HS-5 (cell line): ENCODE measurements at regions not wholly inside any gene's neighbourhood (a gene's known extent, or its start where the extent isn't known, plus 50 kb on each side); places are given as distances from the start of the nearest gene placed in this dataset.

Experiments used
- DNase-seq: peaks from one replicate; pipeline ENCODE4 v3.0.0-alpha.2; 2012; ENCODE audit warnings: low read depth

DNA sequence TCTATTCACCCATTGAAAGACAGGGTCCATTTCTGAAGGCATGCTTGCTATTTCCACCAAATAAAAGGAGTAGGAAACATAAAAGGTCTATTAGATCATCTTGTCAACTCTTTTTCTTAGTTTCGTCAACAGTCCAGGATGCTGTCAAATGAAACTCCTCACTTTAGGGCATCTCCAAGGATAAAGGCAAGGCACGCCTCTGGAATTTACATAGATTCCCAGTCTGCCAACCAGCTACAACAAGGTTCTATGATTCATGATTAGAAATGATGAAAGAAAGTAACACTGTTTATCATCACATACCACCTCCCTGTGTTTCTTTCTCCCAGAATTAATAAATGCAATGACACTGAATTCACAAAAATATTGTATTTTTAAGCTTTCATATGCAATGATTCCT, 636.3 kb downstream of the LTN1 start:
- no peak for DNase-seq

DNA sequence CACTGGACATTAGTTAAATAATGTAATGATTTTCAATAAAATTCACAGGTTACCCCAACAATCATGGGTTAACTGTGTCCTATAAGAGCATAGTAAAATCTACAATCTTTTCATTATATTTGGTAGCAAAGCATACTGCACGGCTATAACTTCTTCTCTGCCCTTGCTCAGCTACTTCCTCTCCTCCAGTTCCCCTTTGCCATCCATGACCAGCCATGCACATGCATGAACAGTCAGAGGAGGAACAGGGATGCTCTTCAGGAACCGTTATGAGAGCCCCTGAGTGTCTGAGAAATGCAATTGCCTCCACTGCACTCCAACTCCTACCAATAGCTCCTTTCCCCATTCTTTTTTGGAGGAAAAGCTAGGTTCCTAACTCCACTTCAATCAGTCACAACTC, 646.7 kb downstream of the LTN1 start:
- no peak for DNase-seq

DNA sequence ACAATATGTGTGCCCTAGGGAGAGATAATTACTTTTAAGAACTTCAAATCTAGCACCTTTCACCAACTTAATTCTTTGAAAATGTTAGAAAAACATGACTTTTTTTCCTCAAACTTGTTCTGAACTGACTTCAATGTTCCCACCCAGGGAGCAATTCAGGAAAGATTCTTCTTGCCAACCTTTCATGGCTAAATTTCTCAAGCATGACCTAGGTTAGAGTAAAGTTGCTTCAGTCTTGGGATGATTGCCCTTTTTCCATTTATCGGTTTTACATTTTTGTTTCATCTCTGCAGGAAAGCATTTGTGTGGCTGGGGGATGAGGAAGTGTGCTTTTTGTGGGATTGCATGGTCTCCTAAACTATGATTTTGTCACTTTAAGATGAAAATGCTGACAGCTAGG, 647.7 kb downstream of the LTN1 start:
- no peak for DNase-seq

DNA sequence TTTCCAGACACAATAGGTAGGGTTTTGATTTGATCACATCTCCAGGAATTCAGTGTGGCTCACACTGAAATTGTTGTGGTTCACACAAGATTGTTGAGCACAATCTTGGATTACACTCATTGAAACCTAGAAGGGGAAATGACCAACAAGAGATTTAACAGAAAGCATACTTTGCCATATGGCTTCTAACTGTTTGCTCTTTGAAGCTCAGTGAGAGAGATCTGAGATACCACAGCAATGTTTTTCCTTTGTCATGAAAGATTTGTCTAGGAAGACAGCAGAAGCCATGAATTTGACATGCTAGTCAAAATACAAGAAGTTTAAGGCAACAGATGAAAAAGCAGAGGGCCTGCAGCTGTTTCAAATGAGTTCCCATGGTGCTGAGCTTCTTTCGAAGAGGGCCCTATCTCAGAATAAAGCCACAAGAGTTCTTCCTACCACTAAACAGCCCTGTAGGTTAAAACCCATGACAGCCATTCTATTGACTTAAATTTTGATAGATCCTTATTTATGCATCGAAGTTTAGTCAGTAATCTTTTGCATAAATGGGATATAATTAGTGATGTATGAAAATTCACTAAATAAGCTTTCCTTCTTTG, 650.4 kb downstream of the LTN1 start:
- DNase-seq = no peak

DNA sequence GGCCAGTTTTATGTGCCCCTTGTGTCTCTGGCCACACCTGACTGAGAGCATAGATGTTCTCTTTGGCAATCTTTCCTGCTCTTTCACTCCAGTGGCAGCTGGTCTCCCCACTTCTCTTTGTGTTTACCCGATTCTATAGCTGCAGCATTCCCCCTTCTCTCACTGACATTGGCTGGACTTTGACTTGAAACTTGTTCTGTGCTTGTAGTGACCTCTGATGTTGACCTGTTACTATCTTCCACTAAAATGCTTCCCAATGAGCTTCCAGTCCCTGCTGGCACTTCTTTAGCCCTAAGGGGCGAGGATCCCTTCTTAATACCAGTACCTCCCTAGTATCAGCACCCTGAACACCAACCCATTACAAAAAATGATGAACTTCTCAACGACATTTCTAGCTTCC, 653.3 kb downstream of the LTN1 start:
- no peak for DNase-seq

DNA sequence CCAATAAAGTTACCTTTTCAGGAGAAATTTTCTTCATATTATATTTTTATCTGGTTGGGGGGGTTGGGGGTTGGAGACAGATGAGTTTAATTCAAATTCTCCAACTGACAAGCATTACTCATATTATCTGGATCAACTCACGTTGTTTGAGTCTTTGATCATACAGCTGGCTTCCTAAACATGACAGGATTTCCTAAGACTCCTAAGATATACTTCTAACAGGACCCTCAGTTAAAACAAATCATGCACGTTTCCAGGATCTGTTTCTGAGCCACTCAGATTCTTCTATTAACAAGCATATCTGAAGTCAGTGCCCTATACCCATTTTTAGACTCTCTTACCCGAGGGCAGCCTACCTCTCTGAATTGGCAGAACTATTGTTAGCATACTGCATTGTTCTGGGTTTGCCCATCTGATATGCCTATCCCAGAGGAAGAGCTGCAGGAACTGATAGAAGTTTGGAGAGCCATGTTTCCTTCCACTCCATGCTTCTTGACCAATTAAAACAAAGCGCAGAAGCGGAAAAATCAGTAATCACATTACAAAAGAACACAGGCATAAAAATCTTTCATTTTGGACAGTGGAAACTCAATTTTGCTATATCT, 653.9 kb downstream of the LTN1 start:
- no peak for DNase-seq

DNA sequence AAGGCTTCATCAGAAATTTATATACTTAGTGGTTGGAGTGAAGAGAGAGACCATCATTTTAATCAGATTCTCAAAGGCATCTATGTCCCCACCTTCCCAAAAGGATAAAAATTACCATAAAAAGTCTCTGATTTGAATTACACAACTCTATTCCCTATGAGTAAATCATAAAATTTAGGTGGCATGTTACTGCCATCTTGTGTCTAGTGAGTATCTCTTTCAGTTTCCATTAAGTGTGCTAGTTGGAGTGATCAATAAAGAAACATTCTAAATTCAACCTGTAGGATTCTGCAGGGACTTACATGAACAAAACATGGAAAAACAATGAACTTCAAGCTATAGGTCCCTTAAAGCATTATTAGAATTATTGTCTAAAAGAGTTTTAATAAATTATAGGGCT, 655.4 kb downstream of the LTN1 start:
- peak; percentile 63 for DNase-seq

DNA sequence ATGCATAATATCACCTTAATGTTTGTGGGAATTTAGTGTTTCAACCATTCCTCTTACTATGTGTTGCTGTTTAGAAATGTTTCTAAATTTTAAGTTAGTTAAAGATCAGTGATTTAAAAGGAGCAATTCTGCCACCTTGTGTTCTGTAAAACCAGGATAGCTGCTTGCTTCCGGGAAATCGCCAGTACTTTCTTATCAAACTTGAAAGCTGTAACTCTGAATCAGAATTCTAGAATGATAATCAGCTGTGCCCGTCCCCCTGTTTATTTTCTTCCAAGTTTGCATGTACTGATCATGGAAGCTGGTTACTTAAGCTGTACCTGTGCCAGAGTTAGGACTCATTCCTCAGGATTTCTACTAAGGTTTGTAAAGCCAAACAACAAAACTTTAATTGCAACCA, 656.4 kb downstream of the LTN1 start:
- DNase-seq = peak; percentile 83

DNA sequence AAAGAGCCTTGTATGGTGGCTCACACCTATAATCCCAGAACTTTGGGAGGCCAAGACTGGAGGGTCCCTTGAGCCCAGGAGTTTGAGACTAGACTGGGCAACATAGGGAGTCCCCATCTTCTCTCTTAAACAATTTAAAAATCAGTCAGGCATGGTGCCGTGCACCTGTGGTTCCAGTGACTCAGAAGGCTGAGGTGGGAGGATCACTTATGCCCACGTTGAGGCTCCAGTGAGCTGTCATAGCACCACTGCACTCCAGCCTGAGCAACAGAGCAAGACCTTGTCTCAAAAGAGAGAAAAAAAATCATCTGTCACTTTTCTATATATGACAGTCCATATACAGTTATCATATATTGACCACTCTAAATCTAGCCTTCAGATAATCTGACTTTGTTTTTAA, 658.3 kb downstream of the LTN1 start:
- no peak for DNase-seq

DNA sequence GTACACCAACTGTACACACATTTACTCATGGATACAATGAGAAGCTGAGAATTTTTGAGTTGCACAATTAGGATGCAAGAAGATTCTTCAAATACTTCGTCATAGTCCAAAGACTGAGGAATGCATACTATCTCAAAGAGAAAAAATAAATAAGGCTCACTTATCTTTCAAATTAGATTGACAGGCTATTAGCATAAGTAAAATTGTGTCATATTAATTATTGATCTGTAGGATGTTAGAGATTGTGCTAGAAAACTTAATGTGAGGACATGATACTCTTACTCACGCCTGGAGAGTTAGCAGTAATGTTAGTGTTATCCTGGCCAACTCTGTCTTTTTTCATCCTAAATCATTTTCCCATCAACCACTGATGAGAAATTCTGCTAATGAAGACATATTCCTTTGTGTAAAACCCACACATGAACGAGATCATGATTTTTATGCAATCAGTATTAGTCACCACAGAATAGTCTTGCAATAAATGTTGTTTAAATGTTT, 659.0 kb downstream of the LTN1 start:
- DNase-seq = peak; percentile 55

DNA sequence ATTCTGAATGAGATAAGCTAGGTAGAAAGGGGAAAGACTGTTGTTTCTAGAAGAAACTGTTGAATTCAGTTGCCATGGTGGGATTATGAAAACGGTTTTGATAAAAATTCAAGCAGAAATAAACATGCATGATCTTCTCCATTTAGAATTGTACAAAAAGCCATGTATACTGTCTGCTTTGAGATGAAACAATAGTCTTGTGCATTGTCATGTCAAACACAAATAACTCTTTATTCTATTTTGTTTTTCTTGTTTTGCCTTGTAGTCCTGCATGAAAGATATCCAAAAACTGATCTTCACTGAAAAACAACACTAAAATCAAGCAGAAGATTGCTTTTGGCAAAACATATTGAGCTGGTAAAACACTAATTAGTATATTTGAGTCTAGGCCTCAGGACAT, 659.9 kb downstream of the LTN1 start:
- DNase-seq = no peak

DNA sequence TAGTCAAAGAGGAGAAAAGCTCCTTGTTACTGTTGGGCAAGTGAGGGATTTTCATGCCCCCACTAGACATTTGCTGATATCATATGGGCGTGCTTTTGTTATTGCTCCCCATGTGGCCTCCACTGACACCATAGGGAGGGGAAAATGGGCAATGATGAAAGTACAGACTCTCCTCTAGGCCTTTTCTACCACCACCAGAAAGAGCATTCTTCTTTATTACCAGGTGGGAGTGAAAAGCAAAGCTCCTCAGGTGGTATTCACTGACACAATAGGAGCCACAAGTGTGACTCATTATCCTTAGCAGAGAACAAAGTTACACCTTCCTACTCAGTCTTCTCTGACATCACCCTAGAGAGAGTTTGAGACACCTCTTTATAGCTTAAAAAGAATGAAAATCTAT, 667.1 kb downstream of the LTN1 start:
- DNase-seq = no peak

DNA sequence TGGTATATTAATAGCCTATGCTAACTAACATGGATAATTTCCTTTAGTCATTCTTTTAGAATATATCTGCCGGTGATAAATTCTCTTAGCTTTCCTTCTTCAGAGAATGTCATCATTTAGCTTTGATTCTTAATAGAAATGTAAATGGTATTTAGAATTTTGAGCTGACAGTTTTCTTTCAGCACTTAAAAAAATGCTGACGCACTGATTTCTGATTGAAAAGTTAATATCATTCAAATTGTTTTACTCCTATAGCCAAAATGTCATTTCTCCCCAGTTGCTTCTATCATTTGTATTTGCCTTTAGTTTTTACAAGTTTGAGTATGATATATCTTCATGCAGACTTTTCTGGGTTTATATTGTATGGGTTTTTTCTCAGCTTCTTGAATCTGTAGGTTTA, 668.0 kb downstream of the LTN1 start:
- no peak for DNase-seq

DNA sequence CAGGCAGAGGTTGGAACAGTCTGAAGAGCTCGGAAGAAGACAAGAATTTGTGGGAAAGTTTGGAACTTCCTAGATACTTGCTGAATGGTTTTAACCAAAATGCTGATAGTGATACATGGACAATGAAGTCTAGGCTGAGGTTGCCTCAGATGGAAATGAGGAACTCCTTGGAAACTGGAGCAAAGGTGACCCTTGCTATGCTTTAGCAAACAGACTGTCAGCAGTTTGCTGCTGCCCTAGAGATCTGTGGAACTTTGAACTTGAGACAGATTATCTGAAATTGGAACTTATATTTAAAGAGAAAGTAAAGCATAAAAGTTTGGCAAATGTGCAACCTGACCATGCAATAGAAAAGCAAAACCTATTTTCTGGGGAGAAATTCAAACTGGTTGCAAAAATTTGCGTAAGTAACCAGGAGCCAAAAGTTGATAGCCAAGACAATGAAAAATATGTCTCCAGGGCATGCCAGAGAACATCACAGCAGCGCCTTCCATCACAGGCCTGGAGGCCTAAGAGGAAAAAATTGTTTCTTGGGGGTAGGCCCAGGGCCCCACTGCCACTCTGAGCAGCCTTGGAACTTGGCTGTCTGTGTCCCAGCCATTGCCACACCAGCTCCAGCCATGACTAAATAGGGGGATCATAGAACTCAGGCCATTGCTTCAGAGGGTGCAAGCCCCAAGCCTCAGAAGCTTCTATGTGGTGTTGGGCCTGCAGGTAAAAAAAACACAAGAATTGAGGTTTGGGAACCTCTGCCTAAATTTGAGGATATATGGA, 675.3 kb downstream of the LTN1 start:
- DNase-seq = no peak

DNA sequence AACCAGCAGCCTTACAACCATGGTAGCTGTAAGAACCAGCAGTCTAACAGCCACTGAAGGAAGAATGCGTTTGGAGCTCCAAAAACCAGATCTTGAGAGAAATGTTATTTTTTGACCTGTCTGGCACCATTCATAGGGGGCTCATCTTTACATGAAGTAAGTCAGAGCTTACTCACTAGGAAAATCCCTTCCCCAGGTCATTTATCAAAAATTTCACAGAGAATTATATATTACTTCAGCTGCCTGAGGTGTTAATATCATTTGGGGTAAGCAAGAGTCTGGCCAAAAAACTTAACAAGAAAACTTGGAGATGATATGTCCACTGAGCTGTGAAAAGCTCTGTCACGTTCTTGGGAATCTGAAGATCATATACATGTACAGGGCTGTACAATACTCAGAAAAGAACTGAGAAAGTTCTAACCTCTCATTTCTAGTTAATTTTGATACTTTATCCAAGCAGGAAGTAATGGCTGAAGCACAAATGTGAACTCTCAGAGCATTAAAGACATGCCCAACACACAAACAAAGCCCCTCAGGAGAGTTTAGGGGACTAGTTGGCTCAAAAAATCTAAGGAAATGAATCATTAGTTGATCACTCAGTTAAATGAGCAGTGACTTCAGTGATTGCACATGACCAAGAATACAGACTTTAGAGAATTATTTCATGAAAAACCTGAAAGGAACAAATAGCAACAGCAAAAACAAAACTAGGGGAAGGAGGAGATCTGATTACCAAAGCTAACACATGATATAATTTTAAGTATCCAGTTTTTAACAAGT, 681.1 kb downstream of the LTN1 start:
- DNase-seq = no peak

DNA sequence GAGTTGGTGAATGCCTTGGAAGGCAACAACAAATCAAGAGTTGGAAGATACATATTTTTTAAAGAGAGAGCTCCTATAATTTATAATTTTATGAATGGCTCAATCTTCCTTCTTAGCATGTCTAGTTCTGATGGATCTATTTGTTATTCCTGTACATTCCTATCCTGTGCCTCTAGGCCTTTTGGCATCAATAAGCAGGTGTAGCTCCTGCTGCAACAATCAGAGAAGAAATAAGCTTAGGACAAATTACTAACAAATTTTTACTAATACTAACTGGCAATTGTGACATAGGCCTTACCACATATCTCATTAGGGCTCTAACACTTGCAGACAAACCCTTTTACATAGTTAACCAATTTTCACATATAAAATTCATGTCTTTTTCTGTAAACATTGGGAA, 682.0 kb downstream of the LTN1 start:
- no peak for DNase-seq

DNA sequence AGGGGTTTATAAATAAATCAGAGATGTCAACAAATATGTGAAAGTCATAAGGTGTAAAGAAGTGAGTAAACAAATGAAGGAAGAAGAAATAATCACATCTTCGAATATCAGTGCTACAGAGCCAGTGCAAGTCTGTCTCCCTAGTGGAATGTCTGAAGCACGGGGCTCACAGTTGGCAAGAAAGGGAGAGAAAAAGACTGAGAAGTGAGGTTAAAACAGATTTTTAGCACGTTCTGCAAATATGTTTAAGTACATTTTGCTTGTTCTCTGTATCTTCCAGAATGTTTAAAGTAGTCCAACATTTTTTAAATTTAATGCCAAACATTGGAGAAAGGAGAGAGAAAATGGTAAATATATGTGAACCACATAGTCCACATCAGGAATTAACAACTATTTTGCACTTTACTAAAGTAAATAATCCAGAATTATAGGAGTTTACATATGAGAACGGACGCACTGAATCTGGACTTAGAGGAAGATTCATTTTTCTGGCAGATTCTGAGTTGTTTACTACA, 682.4 kb downstream of the LTN1 start:
- no peak for DNase-seq

DNA sequence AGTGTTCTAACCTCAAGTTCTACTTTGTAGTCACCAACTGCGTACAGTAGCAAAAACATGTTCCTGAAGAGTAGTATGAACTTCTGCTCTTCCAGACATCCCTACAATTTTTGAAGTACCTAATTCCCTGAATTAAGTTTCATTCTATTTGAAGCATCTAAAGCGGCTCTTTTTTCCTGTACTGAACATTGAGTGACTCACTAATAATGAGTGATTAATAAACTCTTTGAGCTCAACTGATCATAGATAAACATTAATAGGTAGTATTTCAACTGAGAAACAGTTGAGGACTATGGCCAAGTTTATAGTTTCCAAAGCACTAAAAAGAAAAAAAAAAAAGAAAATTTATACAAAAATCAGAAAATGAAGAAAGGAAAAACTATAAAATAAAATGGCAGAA, 683.1 kb downstream of the LTN1 start:
- DNase-seq = no peak

DNA sequence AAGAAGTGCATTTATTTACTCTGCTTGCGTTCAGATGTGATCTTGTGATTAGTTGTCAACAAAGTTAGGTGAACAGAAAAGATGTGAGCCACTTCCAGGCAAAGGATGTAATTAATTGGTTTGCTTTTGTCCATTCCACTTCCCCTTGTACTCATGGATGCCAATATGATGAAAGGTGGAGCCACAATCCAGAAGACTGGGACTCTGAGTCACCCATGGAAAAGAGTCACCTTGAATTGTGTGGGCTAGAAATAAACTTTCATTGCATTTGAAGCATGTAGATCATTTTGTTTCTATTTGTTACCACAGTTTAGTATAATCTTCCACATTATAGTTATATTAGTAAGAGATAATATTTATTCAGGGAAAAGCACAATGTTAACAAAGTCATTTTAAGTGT, 684.2 kb downstream of the LTN1 start:
- no peak for DNase-seq

DNA sequence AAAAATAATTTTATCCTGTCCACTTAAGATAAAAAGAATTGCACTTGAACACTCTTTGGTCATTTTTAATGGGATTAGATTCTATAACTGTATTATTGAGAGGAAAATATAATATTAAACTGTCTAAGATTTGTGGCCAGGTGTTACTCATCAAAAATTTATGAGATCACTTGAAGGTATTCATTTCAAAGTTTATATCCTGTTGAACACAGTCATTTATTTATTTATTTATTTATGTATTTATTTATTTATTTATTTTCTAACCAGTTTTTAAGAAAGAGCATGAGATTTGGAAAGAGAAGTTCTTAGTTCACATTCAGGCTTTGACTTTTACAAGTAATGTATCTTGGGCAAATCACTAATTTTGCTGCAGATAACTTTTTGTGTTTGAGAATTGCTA, 692.7 kb downstream of the LTN1 start:
- DNase-seq = no peak

DNA sequence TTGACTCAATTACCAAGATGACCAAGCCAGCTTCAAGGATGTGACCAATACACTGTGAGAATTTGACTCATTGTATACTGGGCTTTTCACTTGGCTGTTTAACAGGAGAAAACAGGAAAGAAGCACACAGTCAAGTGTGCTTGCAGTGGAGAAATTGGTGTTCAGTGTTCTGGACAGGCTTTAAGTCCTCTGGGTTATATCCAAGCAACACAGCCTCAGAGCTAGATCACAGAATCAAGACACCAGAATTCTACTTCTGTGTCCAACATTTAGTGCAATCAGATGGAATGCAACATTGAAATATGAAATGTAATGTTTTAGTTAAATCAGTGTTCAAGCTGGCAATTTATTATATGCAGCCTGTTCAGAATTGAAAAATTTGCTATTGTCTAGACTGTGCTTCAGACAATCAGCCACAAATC, 694.4 kb downstream of the LTN1 start:
- no peak for DNase-seq

DNA sequence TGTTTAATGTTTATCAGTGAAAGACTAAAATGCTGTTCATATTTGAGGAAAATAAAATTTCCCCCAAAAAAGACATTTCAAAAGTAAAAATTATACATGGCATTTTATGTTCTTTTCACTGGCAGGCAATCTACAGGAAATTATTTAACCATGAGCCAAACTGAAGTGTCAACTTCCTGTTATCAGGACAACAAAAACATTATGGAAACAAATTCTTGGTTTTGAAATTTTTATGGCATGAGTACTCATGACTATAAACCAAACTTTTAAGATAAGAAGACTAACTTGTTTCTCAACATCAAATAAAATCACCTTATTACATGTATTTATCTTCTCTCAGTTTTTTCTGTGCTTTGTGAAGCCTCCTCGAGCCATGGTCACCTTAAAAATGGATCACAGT, 698.6 kb downstream of the LTN1 start:
- peak; percentile 49 for DNase-seq
